ENCODE measurements at regions not wholly inside any gene's neighbourhood (a gene's known extent, or its start where the extent isn't known, plus 50 kb on each side); places are given as distances from the start of the nearest gene placed in this dataset.
"Not testable (repeated sequence)": the region's sequence is repeated elsewhere in the genome, so short reads cannot be mapped to it uniquely, and the experiment has no call there.

DNA sequence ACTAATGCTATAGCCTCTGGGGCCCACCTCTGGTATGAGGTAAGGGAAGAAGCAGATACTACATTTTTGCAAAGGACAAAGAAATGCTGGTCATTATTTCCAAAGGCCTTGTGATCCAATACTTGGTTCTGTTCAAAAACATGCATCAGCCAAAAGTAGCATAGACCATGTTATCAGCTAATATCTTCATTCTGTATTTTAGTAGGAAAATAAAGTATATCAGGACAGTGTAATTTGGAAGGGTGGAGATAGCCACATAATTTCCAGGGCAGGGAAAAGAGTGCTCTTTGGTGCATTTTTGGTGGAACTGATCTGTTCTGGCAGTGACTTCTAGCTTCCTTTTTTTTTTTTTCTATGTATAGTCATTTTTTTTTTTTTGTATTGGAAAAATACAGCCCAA lies 258.0 kb upstream of the SOX4 start:
- DNase-seq: no peak

DNA sequence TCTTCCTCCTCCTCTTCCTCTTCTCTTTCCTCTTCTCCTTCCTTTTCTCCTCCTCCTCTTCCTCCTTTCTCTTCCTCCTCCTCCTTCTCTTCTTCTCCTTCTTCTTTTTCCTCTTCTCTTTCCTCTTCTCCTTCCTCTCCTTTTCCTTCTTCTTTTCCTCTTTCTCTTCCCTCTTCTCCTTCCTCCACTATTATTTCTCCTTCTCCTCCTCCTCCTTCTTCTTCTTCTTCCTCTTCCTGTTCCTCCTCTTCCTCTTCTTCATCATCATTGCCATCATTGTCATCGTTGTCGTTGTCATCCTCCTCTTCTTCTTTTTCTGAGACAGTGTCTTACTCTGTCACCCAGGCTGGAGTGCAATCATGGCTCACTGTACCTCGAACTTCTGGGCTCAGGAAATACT lies 256.3 kb upstream of the SOX4 start:
- no peak for DNase-seq

DNA sequence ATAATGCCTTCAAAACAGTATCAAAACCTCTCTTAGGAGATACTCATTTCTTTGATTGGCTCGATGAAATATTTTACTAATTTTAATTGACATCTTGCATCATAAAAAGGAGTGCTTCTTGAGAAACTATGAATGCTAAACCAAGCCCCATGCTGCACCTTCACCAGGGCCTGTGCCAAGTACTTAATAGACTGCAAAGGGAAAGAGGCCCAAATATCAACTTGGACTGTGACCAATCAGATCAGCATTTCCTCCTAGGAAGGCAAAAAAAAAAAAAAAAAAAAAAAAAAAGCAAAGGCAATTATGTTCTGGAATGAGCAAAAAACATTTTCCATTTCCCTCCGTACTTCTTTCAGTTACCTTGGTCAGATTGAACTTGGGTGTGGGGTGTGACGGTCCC lies 253.0 kb upstream of the SOX4 start:
- DNase-seq: no peak

DNA sequence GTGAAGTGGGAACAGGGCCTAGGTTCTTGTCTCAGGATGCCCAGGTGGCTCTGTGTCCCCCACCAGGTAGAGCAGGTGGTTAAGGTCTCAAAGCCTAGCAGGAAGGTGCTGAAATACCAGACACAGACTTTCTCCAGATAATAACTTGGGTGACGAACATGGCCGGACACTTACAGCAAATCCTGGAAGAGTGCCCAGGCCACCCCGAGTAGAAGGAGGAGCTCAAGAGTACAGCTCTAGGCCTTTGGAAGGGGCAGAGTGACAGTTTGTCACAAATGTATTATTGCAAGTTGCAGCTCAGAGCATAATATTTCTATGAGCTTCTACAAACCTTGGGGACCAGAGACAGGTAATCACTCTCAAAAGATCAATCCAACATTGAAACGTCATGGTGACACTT lies 251.6 kb upstream of the SOX4 start:
- DNase-seq: no peak

DNA sequence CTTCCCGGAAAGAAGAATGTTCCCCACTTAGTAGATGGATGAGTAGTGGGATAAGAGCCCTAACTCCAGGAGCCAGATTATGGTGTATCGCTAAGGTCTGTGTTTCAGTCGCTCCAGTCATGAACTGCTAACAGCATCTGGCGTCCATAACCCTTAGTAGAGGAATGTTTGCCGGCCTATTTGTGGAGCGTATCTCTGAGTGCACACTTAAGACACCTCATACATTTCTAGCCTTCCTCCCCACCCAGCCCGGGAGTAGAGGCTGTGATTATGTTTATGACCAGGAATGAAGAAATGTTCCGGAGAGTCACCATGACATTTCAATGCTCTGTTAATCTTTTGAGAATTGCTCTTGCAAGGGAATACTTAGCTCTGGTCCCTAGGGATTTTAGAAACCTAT lies 251.1 kb upstream of the SOX4 start:
- no peak for DNase-seq

DNA sequence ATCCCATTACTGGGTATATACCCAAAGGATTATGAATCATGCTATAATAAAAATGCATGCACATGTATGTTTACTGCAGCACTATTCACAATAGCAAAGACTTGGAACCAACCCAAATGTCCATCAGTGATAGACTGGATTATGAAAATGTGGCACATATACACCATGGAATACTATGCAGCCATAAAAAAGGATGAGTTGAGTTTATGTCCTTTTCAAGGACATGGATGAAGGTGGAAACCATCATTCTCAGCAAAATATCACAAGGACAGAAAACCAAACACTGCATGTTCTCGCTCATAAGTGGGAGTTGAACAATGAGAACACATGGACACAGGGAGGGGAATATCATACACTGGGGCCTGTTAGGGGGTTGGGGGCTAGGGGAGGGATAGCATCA lies 247.8 kb upstream of the SOX4 start:
- DNase-seq: not testable (repeated sequence)

DNA sequence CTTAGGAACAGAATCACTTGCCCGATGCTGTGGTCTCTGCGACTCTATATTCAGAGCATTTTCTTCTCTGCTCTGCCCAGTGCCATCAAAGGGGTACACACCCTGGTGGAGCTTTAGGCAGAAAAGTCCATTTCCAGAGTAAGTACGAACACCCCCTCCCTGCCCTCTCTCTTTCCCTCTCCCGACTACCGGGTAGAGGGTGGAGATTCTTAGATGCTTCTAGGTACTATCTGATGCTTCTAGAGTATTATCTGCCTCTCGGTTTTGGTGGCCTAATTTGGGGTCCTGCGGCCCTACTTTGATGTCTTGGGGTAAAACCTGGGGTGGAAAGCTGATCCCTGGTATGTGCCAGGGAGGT lies 245.4 kb upstream of the SOX4 start:
- DNase-seq: no peak

DNA sequence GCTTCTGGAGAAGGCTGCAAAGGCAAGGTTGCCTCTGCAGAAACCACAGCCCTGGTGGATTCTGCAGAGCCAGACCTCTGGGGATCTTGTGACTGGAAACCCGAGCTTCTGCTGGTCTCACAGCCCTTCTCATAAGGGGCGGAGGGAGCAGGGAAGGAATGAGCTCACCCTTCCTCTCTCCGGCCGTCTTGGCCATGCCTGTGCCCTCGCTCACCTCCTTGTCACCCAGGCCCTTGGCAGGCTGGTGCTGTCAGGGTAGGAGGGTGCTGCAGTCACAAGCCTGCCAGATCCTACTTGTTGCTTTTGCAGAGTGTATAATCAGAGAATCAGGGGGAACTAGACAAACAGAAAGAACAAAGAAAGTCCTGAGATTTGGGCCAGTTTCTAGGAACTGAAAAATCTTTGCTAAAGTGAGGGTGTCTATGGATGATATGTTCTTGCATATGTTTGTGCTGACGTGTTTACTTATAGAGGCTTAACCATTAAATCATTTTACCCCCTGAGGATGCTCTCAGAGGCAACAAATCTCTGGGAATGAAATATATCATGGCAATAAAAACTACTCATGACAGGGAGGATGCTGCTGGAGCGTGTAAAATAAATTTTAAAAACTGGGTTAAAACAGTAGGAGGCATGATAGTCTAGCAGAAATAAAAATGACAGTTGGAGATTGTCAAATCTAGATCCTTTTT lies 244.9 kb upstream of the SOX4 start:
- no peak for DNase-seq

DNA sequence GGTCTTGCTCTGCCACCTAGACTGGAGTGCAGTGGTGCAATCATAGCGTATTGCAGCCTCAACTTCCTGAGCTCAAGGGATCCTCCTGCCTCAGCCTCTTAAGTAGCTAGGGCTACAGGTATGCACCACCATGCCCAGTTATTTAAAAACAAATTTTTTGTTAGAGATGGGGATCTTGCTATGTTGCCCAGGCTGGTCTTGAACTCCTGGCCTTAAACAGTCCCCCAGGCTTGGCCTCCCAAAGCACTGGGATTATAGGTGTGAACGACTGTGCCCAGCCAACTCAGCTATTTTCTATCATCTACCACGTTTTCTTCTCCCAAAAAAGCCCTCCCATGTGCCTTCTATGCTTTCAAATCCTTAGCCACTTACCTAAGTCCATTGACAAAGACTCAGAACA lies 243.7 kb upstream of the SOX4 start:
- DNase-seq: no peak

DNA sequence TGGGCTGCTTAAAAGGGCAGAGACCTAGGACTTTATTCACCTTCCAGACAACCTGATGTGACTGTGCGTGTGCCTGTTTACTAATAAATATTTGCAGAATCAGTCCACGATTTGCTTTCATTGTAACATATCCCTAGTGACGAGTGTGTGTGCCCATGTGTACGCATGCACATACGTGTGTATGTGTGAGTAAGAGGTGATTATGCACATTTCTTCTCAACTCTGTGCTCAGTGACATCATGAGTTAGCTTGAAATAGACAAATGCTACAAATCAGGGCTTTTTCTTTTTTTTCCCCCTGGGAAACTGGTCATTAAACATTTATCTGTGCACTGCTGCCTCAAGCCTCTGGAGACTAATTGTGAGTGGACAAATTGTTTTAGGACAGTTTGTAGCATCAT lies 242.6 kb upstream of the SOX4 start:
- DNase-seq: no peak

DNA sequence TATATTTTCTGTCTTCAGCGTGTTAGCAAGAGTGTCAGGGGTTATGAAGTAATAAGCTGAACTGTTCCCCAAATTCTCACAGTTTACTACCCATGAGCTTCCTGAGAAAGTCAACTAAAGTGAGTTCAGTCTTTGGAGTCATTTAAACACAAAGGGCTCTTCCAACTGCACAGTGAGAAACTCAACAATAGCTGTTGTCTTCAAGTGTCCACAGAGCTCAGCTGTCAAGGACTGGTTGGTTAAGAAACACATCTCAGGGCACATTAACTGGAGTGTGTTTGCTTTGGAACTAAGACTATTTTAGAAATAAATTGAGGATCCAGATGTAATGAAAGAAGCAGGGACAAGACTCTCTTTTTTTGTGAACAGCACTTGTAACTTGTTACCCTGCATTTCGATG lies 241.4 kb upstream of the SOX4 start:
- no peak for DNase-seq

DNA sequence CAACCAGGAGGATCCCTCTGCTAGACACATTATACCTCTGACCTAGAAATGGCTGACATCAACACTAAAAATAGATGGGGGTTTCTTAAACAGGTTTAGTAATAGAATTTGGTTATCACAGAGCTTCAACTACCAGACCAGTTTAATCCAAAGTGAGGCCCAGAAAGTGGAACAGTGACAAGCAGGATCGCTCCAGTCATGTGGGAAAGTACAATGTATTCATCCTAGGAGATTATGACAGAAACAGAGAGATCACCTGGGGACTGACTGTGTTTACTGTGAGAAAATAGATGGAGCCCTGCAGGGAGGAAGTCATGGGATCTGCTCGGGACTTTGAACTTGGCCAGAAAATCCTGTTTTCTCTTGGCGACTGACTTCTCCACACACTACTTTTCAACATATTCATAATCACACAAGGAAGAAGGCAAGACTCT lies 238.7 kb upstream of the SOX4 start:
- no peak for DNase-seq

DNA sequence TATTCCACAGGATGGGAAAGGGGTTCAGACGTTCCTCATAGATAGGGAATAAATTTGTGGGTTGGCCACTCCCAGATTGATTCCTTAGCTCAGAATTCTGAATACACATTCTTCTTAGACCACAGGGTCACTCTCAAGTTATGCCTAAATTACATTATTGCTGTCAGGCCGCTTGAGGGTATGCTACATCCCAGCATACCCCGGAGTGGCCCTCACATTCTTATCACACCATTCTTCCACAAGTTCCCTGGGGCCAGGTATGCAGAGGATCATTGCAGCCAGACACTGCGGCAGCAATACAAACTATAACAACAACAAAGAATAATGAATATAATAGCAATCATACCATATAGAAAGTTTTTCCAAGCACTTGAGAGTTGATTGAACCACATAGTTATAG lies 237.9 kb upstream of the SOX4 start:
- no peak for DNase-seq

DNA sequence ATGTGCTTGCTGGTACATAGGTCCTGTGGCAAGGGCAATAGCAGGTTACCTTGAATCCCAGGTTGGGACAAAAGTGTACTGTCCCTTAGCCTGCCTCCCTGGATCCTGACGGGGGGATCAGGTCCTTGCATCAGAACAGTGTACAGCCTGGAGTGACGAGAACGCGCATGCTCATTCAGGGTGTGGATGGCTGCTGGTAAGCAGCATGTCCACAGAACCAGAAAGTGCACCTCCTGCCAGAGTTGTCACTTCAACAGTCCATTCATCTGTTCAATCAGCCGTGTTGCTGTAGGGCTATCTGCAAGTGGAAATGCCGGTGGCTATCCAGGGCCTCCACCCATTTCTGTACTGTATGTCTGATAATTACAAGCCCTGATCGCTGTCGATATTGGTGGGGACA lies 236.3 kb upstream of the SOX4 start:
- DNase-seq: no peak

DNA sequence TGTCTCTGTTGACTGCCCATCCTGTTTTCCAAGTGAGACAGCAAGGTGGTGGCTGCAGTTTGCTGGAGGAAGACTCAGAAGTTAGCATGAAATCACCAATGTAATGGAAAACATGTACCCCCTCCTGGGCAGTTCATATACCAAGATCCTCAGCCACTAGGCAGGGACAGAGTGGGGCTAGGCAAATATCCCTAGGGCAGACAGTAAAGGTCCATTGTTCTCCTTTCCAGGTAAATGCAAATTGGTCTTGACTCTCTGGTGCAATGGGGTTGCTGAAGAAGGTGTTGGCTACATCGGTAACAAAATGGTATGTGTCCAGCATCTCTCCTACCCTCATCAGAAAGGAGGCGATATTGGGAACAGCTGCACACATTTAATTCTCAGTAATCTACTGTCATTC lies 233.6 kb upstream of the SOX4 start:
- no peak for DNase-seq

DNA sequence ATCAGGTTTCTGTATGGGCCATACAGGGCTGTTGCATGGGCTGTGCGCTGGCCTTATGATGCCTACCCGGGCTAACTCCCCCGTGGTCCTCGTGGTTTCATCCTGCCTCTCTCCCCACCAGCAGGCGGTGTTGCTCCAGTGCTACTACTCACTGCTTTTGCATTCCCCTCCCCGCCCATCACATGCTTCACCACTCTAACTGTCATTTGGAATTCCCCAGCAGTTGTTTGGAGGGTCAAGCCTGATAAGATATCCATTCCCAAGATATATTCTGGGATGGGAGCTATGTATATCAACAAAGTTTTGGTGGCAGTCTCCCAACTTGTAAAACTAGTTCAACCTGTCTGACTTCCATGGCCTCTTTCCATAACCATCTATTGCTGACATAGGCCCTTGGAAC lies 233.2 kb upstream of the SOX4 start:
- DNase-seq: no peak

DNA sequence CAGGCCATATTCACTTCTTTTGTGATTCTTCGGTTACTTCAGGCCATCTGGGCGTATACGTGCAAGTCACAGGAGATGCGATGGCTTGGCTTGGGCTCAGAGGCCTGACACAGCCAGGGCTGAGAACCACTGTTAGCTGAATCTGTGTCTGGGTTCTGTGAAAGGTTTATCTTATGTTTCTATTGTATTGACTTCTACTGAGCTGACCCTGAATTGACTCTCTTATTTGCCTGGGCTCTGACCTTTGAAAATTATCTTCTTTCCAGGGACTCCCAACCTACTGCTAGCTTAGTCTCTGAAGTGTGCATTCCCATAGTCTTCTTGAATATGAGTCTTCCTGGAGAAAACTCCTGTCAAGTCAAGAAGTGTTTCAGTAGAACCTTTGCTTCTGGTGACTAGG lies 226.4 kb upstream of the SOX4 start:
- DNase-seq: no peak

DNA sequence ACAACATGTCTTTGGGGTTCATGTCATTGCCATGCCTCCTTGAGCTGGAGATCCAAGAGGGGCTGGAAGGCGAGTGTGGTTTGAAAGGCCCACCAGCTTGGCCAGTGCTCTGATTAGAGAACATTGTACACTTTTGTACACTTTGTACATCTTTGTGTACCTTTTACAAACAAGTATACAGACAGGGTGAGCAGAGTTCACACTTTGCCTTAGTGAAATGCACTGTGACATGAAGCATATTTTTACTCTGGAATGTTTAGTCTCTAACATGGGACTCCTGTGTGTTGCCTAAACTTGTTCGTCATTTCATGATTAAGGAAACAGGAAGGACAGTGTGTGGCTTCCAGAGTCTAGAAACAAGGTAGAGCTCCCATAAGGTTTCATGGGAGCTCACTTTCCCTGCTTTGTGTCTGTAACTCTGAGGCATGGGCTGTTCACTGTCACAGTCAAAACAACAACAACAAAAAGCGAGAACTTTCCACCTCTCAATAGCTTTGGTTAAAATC lies 225.8 kb upstream of the SOX4 start:
- no peak for DNase-seq

DNA sequence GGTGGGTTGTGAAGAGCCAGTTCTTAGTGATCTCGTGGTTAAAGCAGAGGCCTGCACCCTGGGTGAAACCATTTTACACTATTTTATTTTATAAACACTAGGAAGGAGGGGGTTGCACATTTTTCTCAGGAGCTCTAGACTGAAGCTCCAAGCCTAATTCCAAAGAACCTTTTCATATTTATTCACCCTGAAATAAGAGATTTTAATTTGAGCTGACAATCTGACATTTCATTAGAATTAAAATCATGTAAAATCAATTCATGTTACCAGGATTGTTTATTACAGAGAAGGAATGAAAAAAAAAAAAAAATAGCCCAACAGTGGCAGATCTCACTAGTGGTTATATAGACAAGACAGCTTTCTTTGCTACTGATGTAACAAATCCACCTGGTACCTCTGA lies 222.5 kb upstream of the SOX4 start:
- DNase-seq: no peak

DNA sequence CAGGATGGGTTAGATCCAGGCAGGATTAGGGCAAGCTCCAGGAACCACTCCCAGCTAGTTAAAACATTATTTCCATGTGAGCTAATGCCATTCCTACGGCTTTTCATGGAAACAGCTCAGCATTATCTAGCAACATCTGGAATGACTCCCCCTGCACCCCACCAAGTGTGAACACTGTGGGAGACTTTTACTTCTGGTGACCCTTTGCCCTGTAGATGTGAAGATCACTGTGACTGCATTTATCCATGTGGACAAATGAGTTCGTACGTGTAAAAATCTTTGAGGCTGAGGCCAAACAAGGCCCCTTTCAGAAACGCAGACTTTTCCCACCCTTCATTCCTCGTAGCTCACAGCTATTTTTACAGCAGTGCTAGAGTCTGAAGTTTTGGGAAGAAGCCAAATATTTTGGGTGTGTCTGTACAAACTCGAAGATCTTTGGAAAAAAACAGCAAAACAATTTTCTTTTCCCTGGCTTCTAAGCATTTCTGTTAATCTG lies 221.8 kb upstream of the SOX4 start:
- no peak for DNase-seq

DNA sequence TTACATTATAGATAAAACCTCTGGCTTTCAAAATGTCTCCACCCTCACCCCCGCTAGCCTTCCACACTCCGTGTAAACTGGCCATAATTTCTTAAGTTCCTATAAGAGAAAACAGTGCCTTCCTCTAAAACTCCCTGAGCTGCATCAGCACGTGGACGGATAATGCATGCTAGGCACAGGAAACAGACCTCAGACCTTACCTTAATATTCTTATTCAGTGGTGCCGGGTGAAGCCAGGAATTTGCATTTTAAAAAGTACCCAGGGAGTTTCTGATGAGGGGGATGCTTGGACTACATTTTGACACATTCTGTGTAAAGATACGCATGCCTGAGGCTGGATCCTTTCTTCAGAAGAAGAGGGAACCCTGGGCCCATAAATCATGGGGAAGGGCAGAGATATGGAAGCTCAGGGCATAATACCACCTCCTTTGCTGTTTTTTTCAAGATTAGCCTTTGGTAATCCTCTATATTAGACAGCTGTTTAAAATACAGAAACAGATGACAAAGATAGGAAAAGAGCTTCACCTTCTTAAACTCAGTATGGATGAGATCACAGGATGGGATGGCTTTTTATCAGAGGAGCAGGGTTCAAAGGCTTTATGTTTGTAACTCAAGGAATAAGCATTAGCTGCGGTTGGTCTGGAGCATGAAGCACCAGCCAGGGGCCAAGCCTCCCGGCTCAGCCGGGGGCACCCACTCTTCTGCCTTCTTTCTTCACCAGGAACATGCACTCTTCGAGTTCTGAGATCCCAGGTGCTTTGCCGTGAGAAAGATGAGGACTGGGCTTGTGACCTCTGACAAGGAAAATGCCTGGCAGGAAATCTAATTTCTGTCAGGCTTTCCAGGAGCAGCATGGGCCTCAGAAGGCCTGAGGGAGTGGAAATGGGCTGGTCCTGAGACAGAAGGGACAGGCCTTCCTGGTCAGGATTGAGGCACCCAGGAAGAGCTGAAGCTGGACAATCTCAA lies 218.1 kb upstream of the SOX4 start:
- no peak for DNase-seq

DNA sequence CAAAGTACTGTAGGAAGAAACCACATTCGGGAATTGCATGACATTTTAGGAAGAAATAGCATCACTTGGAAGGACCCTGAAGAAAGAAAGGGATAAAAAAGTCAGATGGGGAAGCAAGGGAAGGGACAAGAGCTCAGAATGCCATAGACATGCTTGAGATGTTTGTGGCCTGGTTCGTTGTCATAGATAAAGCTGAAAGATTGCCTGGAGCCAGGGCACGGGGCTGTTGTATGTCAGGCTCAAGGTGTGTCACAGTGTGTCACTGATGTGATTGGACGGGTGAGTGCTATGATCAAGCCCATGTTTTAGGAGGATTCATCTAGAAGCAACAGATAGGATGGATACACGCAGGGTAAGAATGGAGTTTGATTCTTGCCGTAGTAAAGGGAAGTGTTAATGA lies 216.2 kb upstream of the SOX4 start:
- DNase-seq: no peak

DNA sequence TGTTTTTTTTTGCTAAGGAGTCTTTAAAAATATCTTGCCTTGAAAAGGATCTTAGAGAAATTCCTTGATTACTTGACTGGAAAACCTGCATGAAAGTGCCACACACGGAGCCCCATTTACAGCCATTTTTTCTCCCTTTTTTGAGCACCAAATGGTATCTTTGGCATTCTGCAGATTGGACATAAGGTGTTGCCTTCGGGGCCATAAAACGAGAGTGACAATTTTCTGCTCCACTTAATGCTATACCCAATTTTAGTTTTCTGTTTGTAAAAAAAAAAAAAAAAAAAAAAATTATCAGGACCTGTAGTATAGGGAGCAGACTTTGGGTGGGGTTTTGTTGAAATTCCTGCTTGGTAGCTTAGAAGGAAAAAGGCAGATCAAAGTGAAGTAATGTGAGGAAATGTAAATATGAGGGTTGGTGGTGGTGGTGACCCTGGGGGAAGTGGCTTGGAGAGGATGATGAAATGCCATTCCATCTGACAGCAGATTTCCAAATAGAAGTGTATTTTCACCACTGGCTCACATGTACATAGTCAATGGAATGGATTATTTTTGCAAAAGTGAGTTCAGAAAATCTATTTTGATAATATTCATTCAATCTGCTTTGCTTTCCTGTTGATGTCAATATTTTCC lies 212.1 kb upstream of the SOX4 start:
- no peak for DNase-seq

All from activated CD8-positive, alpha-beta memory T cell treated with anti-CD3 and anti-CD28 coated beads, Interleukin-2, amount 50 U/mL, for 4 hours (primary cell).